ENCODE measurements at regions not wholly inside any gene's neighbourhood (a gene's known extent, or its start where the extent isn't known, plus 50 kb on each side); places are given as distances from the start of the nearest gene placed in this dataset.

DNA sequence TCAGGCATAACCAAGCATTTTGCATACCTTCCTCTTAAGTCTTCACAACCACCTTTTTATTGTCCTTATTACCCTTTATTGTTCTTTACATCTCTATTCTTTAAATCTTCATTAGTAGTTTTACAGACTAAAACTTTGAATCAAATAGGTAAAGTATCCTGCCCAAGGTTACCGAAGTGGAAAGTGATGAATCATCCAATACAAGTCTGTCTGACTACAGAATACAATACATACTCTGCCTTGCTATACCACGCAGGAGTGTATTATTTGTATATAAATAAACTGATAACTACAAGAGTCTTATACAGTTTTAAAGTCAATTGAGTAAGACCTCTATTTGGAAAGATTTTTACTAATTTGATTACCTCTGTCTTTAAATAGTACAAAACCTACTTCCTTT, 196.0 kb downstream of the ZEB2 start:
- WGBS: 88% methylated on average over 2 of the region's 2 CpGs
- no peaks in the 10 kb centered on the region for H3K36me3 ChIP-seq
- H3K4me3 ChIP-seq: no peak overlapping the region
- intact Hi-C loops (cut with DNase I): no loop called here
- no peaks in the 10 kb centered on the region for H3K9me3 ChIP-seq
- H3K4me1 ChIP-seq (replicated peaks): no peaks in the 10 kb centered on the region
- no peaks in the 10 kb centered on the region for H3K27me3 ChIP-seq (replicated peaks; ENCODE audit: insufficient read depth)
- H3K27ac ChIP-seq: no peak overlapping the region
- TF ChIP-seq POLR2A (IDR thresholded peaks at IDR 0.05) (no peak), POLR2AphosphoS5 (IDR thresholded peaks at IDR 0.05) (no peak)
- TF ChIP-seq, protein P1, sequence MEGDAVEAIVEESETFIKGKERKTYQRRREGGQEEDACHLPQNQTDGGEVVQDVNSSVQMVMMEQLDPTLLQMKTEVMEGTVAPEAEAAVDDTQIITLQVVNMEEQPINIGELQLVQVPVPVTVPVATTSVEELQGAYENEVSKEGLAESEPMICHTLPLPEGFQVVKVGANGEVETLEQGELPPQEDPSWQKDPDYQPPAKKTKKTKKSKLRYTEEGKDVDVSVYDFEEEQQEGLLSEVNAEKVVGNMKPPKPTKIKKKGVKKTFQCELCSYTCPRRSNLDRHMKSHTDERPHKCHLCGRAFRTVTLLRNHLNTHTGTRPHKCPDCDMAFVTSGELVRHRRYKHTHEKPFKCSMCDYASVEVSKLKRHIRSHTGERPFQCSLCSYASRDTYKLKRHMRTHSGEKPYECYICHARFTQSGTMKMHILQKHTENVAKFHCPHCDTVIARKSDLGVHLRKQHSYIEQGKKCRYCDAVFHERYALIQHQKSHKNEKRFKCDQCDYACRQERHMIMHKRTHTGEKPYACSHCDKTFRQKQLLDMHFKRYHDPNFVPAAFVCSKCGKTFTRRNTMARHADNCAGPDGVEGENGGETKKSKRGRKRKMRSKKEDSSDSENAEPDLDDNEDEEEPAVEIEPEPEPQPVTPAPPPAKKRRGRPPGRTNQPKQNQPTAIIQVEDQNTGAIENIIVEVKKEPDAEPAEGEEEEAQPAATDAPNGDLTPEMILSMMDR (IDR thresholded peaks at IDR 0.05): no peak
- DNase-seq (ENCODE audit: low spot score): no peak

DNA sequence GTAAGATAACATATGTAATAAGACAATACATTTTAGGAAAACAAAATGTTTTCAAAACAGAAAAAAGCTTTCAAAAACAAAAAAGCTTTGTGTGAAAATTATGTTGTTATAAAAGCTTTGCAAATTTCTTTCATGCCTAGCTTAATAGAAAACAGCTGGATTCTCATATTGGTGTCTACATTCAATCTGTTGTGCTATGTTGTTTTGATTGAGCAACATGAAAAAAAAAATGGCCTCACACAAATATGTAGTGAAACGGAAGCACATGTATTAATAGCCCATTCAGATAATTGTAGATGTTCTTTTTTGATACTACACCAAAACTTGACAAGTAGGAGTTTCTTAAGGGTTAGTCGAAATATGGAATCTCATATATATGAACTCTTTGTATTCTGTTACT, 197.5 kb downstream of the ZEB2 start:
- DNase-seq (ENCODE audit: low spot score): no peak
- no peak overlapping the region for H3K27ac ChIP-seq
- no peak for TF ChIP-seq POLR2AphosphoS5 (IDR thresholded peaks at IDR 0.05)
- TF ChIP-seq POLR2A (IDR thresholded peaks at IDR 0.05): no peak
- TF ChIP-seq, protein P1 (IDR thresholded peaks at IDR 0.05): no peak
- no peaks in the 10 kb centered on the region for H3K9me3 ChIP-seq
- 87% methylated on average over 2 of the region's 2 CpGs for WGBS
- no peaks in the 10 kb centered on the region for H3K36me3 ChIP-seq
- H3K27me3 ChIP-seq (replicated peaks; ENCODE audit: insufficient read depth): no peaks in the 10 kb centered on the region
- intact Hi-C loops (cut with DNase I): no loop called here
- no peak overlapping the region for H3K4me3 ChIP-seq
- H3K4me1 ChIP-seq (replicated peaks): no peaks in the 10 kb centered on the region

DNA sequence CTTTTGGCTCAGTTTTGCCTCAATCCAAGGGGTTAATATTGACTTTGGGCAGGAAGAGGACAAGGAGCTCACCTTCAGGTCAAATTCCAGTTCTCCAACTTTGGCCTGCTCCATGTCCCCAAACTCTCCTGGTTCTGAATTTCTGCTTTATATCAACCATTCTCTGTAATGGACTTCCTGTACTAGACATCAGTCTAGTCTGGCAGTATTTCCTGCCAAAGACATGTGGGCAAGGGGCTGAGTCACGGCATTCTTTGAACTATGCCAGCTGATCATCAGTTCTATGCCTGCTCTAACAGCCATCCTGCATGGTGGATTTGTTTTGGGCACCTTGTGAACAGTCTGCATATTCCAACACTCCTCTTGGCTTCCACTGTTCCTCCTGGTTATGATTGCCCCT, 199.4 kb downstream of the ZEB2 start:
- Histone ChIP-seq H3K4me3 (no peak overlapping the region), H3K36me3 (no peaks in the 10 kb centered on the region), H3K9me3 (no peaks in the 10 kb centered on the region), H3K4me1 (replicated peaks) (no peaks in the 10 kb centered on the region), H3K27me3 (replicated peaks; ENCODE audit: insufficient read depth) (no peaks in the 10 kb centered on the region), H3K27ac (no peak overlapping the region)
- intact Hi-C loops (cut with DNase I): no loop called here
- WGBS: 59% methylated on average over 1 of the region's 1 CpG
- TF ChIP-seq POLR2A (IDR thresholded peaks at IDR 0.05) (no peak), POLR2AphosphoS5 (IDR thresholded peaks at IDR 0.05) (no peak)
- TF ChIP-seq, protein P1 (IDR thresholded peaks at IDR 0.05): no peak
- DNase-seq (ENCODE audit: low spot score): no peak

DNA sequence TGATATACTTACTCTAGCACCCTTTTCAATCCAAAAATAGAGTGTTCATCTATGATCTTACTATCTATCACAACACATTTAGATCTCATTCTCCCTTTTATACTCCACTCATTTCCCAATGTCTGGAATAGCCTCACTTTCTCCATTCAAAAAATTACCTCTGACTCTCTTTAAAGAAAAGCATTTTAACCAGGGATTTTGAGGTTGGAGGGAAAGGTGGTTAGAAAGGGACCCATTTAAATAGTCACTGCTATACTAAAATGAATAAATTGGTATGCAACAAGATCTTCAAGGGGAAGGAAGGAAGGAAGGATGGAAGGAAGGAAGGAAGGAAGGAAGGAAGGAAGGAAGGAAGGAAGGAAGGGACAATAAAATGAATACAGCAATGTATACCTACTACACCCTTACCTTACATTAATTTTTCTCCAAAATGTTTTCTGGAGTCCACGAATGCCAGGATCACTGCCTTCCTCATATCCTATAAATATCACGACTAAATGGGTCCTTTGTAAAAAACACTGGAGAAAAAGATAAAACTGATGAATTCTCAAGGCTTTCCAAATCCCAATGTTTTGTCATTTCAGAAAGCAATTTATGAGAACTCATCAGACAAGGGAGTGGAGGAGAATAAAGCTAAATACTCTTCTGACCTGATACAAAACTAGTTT, 202.7 kb downstream of the ZEB2 start:
- Histone ChIP-seq H3K4me3 (no peak overlapping the region), H3K27me3 (replicated peaks; ENCODE audit: insufficient read depth) (no peaks in the 10 kb centered on the region), H3K4me1 (replicated peaks) (no peaks in the 10 kb centered on the region), H3K36me3 (no peaks in the 10 kb centered on the region), H3K9me3 (no peaks in the 10 kb centered on the region), H3K27ac (no peak overlapping the region)
- no peak for TF ChIP-seq POLR2AphosphoS5 (IDR thresholded peaks at IDR 0.05)
- DNase-seq (ENCODE audit: low spot score): no peak
- WGBS: 99% methylated on average over 2 of the region's 2 CpGs
- intact Hi-C loops (cut with DNase I): no loop called here

DNA sequence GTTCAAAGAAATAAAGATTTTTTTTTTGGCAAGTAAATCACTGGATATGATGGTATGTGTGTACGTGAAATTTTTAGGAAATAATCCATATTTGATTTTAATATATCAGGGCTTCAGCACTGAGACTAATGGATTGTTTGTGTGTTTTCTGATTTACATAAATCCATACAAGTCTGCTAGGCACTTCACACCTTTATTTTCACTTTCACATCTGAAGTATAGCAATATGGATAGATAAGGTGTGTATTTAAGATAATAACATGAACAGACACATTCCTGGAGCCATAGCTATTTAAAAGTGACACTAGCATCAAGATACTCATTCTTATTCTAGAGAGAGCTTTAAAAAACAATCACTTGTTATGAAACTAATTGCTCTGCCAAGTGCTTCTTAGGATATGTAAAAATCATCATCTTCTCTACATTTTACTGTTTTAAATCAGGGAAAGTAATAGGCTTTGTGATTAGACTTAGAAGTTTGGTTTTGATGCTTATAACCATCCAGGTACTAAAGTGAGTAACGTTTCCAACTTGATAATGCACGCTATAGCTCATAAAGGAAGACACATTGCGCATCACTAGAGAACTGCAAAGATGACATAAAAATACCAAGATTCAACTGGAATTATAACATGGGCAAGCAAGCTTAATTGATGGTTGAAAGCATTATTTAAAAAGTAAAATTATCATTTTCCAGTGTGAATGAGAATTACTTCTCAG, 208.9 kb downstream of the ZEB2 start:
- no peaks in the 10 kb centered on the region for H3K4me1 ChIP-seq (replicated peaks)
- 93% methylated on average over 4 of the region's 4 CpGs for WGBS
- TF ChIP-seq POLR2AphosphoS5 (IDR thresholded peaks at IDR 0.05) (no peak), POLR2A (IDR thresholded peaks at IDR 0.05) (no peak)
- TF ChIP-seq, protein P1 (IDR thresholded peaks at IDR 0.05): no peak

More for the DNA sequence above, 208.9 kb downstream of the ZEB2 start:
- Histone ChIP-seq H3K36me3 (no peaks in the 10 kb centered on the region), H3K27ac (no peak overlapping the region), H3K4me3 (no peak overlapping the region), H3K9me3 (no peaks in the 10 kb centered on the region), H3K27me3 (replicated peaks; ENCODE audit: insufficient read depth) (no peaks in the 10 kb centered on the region)
- no peak for DNase-seq (ENCODE audit: low spot score)
- intact Hi-C loops (cut with DNase I): no loop called here
